ENCODE measurements at regions not wholly inside any gene's neighbourhood (a gene's known extent, or its start where the extent isn't known, plus 50 kb on each side); places are given as distances from the start of the nearest gene placed in this dataset.

- TF ChIP-seq CTCF (conservative IDR thresholded peaks at IDR 0.05 in 1 of 2, IDR thresholded peaks at IDR 0.05 in 1 of 2; ENCODE audit: low read depth in 1 of 2, low read length in 2 of 2) (no peak), EZH2 (IDR thresholded peaks at IDR 0.05; ENCODE audit: low read length, missing control alignments) (no peak)
Observed at GRCh38 chr6:88519301-88520016, 353.3 kb upstream of the CNR1 start.

All from fibroblast of lung (primary cell).